ENCODE measurements at regions not wholly inside any gene's neighbourhood (a gene's known extent, or its start where the extent isn't known, plus 50 kb on each side); places are given as distances from the start of the nearest gene placed in this dataset.
"Not testable (repeated sequence)": the region's sequence is repeated elsewhere in the genome, so short reads cannot be mapped to it uniquely, and the experiment has no call there.

- TF ChIP-seq CTCF, POLR2A (IDR thresholded peaks at IDR 0.05): not testable (repeated sequence)
These were observed 632.3 kb downstream of the CDY1 start for GRCh38 chrY:26254262-26254661.

Measured in testis (tissue), 2 donors.